Panc1 (cell line): ENCODE measurements at regions not wholly inside any gene's neighbourhood (a gene's known extent, or its start where the extent isn't known, plus 50 kb on each side); places are given as distances from the start of the nearest gene placed in this dataset.
A peak's percentile ranks its signal among the peaks of the same experiment; 100 is the strongest.

Experiments
- ATAC-seq: fragments of 200-7000 bp; cut with Tn5 transposase; 2 replicates; pipeline ENCODE4 v1.9.1; 2020; ENCODE audit warnings: mild to moderate bottlenecking, moderate library complexity
- BruUV-seq: library from RNA; stranded (reverse); fragments of 400-500 nt; replicated peaks from 2 replicates; lab custom pipeline; 2021; lab: Mats Ljungman, UMichigan
- CTCF ChIA-PET: fragments of 300-600 bp; sonication (Branson Sonifier 250); formaldehyde crosslinking; loops from one replicate; lab custom pipeline; 2022; ENCODE audit warnings: antibody characterized with exemption; lab: Charles Lee
- POLR2A ChIA-PET: fragments of 300-600 bp; sonication (Branson Sonifier 250); formaldehyde crosslinking; loops from one replicate; lab custom pipeline; 2022; ENCODE audit warnings: antibody characterized with exemption; lab: Charles Lee
- DNase-seq: peaks from one replicate; pipeline ENCODE4 v3.0.0-alpha.2; 2010; ENCODE audit warnings: low read depth, low spot score
- H3K27ac ChIP-seq: 2 replicates; pipeline ENCODE4 v1.5.1; 2011; ENCODE audit warnings: mild to moderate bottlenecking, low read length, inconsistent platforms
- H3K27me3 ChIP-seq: fragments of 200-500 bp; sonication (Bioruptor generic); 2 replicates; pipeline ENCODE4 v1.6.0; 2014; ENCODE audit warnings: low read length, inconsistent platforms; ENCODE audit not compliant: control insufficient read depth, insufficient read depth
- H3K36me3 ChIP-seq: fragments of 200-500 bp; sonication (Bioruptor generic); 2 replicates; pipeline ENCODE4 v1.5.1; 2014; ENCODE audit warnings: inconsistent platforms, mild to moderate bottlenecking, low read length, moderate library complexity; ENCODE audit not compliant: control insufficient read depth, insufficient read depth
- H3K4me1 ChIP-seq: 2 replicates; pipeline ENCODE4 v1.5.1; 2011; ENCODE audit warnings: inconsistent platforms, mild to moderate bottlenecking, low read length, moderate library complexity; ENCODE audit not compliant: control insufficient read depth, insufficient read depth
- H3K4me3 ChIP-seq, 2 experiments: 2 replicates each; pipeline ENCODE4 v1.5.1; 2011 to 2012; ENCODE audit warnings: low read depth in 2 of 2, low read length in 2 of 2, mild to moderate bottlenecking in 2 of 2, inconsistent platforms in 1 of 2, moderate library complexity in 1 of 2
- H3K9me3 ChIP-seq: fragments of 200-500 bp; sonication (Bioruptor generic); 2 replicates; pipeline ENCODE4 v1.5.1; 2014; ENCODE audit warnings: low read depth, mild to moderate bottlenecking, inconsistent platforms, low read length, moderate library complexity; ENCODE audit not compliant: control insufficient read depth, insufficient read depth
- CTCF ChIP-seq: fragments of 450-650 bp; IDR thresholded peaks from 2 replicates; pipeline ENCODE4 v1.5.1; 2017; ENCODE audit warnings: mild to moderate bottlenecking
- POLR2AphosphoS5 ChIP-seq: IDR thresholded peaks from 2 replicates; pipeline ENCODE4 v1.6.1; 2012; ENCODE audit warnings: mild to moderate bottlenecking, low read depth, low read length, moderate library complexity
- REST ChIP-seq, 2 experiments: IDR thresholded peaks; 2 replicates each; pipeline ENCODE4 v1.6.1; 2011 to 2012; ENCODE audit warnings: low read depth in 2 of 2, control low read depth in 1 of 2, low read length in 1 of 2, mild to moderate bottlenecking in 1 of 2, moderate library complexity in 1 of 2; ENCODE audit not compliant: insufficient read depth in 1 of 2
- SIN3A ChIP-seq: IDR thresholded peaks from 2 replicates; pipeline ENCODE4 v1.6.1; 2012; ENCODE audit warnings: low read depth, mild to moderate bottlenecking, low read length, moderate library complexity, borderline replicate concordance; ENCODE audit not compliant: insufficient read depth
- TCF7L2 ChIP-seq: IDR thresholded peaks from 2 replicates; pipeline ENCODE4 v1.6.1; 2011; ENCODE audit warnings: mild to moderate bottlenecking, low read depth, low read length, inconsistent platforms
- in situ Hi-C: cut with HindIII; loops from 2 replicates; pipeline ENCODE4 v1.10.0; 2016; ENCODE audit warnings: low sequenced_read_pairs, low pct_unique_long_range_greater_than_20kb
- intact Hi-C: fragments of 100-400 bp; cut with micrococcal nuclease; formaldehyde crosslinking; loops from one replicate; pipeline ENCODE4 v1.10.0; 2022; ENCODE audit not compliant: unreplicated experiment

GRCh38 chr4:45621971-45622370 lies 501.9 kb downstream of the GABRG1 start:
- ChIA-PET CTCF (no interaction called here), POLR2A (no interaction called here)
- TF ChIP-seq TCF7L2, result no peak
- TF ChIP-seq CTCF, result no peak
- TF ChIP-seq REST (IDR thresholded peaks at IDR 0.05; ENCODE audit: insufficient read depth in 1 of 2, low read depth in 2 of 2, low read length in 1 of 2), result no peak
- no peak for TF ChIP-seq SIN3A
- no peak for TF ChIP-seq POLR2AphosphoS5
- no peaks in the 10 kb centered on the region for H3K27me3 ChIP-seq
- no peaks in the 10 kb centered on the region for H3K36me3 ChIP-seq
- H3K4me3 ChIP-seq, result no peak overlapping the region
- no TSS peak for BruUV-seq
- ATAC-seq (no peak), DNase-seq (peak; percentile 2)
- H3K27ac ChIP-seq, result no peak overlapping the region
- H3K4me1 ChIP-seq, result no peaks in the 10 kb centered on the region
- in situ Hi-C loops, result no loop called here
- H3K9me3 ChIP-seq, result no peaks in the 10 kb centered on the region
- intact Hi-C loops, result no loop called here

GRCh38 chr4:45620808-45621207 lies 503.0 kb downstream of the GABRG1 start:
- H3K9me3 ChIP-seq, result no peaks in the 10 kb centered on the region
- BruUV-seq, result no TSS peak
- H3K27ac ChIP-seq, result no peak overlapping the region
- H3K36me3 ChIP-seq, result no peaks in the 10 kb centered on the region
- H3K4me3 ChIP-seq, result no peak overlapping the region
- DNase-seq (no peak), ATAC-seq (no peak)
- no peaks in the 10 kb centered on the region for H3K4me1 ChIP-seq
- intact Hi-C loops (no loop called here), in situ Hi-C loops (no loop called here)
- POLR2A ChIA-PET, result no interaction called here
- H3K27me3 ChIP-seq, result no peaks in the 10 kb centered on the region
- no peak for TF ChIP-seq TCF7L2
- TF ChIP-seq CTCF, result no peak
- TF ChIP-seq SIN3A, result no peak
- TF ChIP-seq REST (IDR thresholded peaks at IDR 0.05; ENCODE audit: insufficient read depth in 1 of 2, low read depth in 2 of 2, low read length in 1 of 2), result no peak
- TF ChIP-seq POLR2AphosphoS5, result no peak
- CTCF ChIA-PET, result no interaction called here
